ENCODE measurements at regions not wholly inside any gene's neighbourhood (a gene's known extent, or its start where the extent isn't known, plus 50 kb on each side); places are given as distances from the start of the nearest gene placed in this dataset.
"Not testable (repeated sequence)": the region's sequence is repeated elsewhere in the genome, so short reads cannot be mapped to it uniquely, and the experiment has no call there.

- Histone ChIP-seq H3K9me3 (ENCODE audit: low read depth, low read length) (no peaks in the 10 kb centered on the region), H3K9ac (ENCODE audit: insufficient read length) (no peak overlapping the region), H3K4me3 (no peak overlapping the region), H3K36me3 (ENCODE audit: insufficient read depth, low read length) (no peaks in the 10 kb centered on the region), H3K27ac (no peak overlapping the region)
- TF ChIP-seq FOXP2 (optimal IDR thresholded peaks at IDR 0.05; ENCODE audit: control extremely low read depth, extremely low read length, insufficient read depth) (no peak), POLR2AphosphoS5 (IDR thresholded peaks at IDR 0.05; ENCODE audit: borderline replicate concordance, low read depth, low read length) (no peak), EZH2 (IDR thresholded peaks at IDR 0.05) (no peak)
- no peak for DNase-seq (ENCODE audit: low read depth, low spot score)
These were observed 368.0 kb downstream of the TMEM121 start for GRCh38 chr14:105894125-105894977.

- Histone ChIP-seq H3K9me3 (ENCODE audit: low read depth, low read length) (no peaks in the 10 kb centered on the region), H3K27ac (no peak overlapping the region), H3K36me3 (ENCODE audit: insufficient read depth, low read length) (no peaks in the 10 kb centered on the region), H3K4me3 (no peak overlapping the region), H3K9ac (ENCODE audit: insufficient read length) (no peak overlapping the region)
- DNase-seq (ENCODE audit: low read depth, low spot score) = no peak
- TF ChIP-seq POLR2AphosphoS5 (IDR thresholded peaks at IDR 0.05; ENCODE audit: borderline replicate concordance, low read depth, low read length) (no peak), FOXP2 (optimal IDR thresholded peaks at IDR 0.05; ENCODE audit: control extremely low read depth, extremely low read length, insufficient read depth) (no peak), EZH2 (IDR thresholded peaks at IDR 0.05) (no peak)
These were observed 368.8 kb downstream of the TMEM121 start for GRCh38 chr14:105894978-105895881.

GRCh38 chr14:105896206-105896605 lies 369.8 kb downstream of the TMEM121 start:
- H3K36me3 ChIP-seq (ENCODE audit: insufficient read depth, low read length); DNase-seq (ENCODE audit: low read depth, low spot score); H3K9me3 ChIP-seq (ENCODE audit: low read depth, low read length); H3K9ac ChIP-seq (ENCODE audit: insufficient read length); H3K4me3 ChIP-seq; H3K27ac ChIP-seq: not testable (repeated sequence)

GRCh38 chr14:105896961-105897724 lies 370.8 kb downstream of the TMEM121 start:
- H3K4me3 ChIP-seq; H3K36me3 ChIP-seq (ENCODE audit: insufficient read depth, low read length); H3K27ac ChIP-seq; H3K9ac ChIP-seq (ENCODE audit: insufficient read length); H3K9me3 ChIP-seq (ENCODE audit: low read depth, low read length); DNase-seq (ENCODE audit: low read depth, low spot score): not testable (repeated sequence)

GRCh38 chr14:105897725-105898113 lies 371.3 kb downstream of the TMEM121 start:
- H3K27ac ChIP-seq = no peak overlapping the region
- no peak overlapping the region for H3K9ac ChIP-seq (ENCODE audit: insufficient read length)
- no peaks in the 10 kb centered on the region for H3K36me3 ChIP-seq (ENCODE audit: insufficient read depth, low read length)
- DNase-seq (ENCODE audit: low read depth, low spot score) = no peak
- no peak overlapping the region for H3K4me3 ChIP-seq
- H3K9me3 ChIP-seq (ENCODE audit: low read depth, low read length) = no peaks in the 10 kb centered on the region
- TF ChIP-seq EZH2 (IDR thresholded peaks at IDR 0.05) (no peak), POLR2AphosphoS5 (IDR thresholded peaks at IDR 0.05; ENCODE audit: borderline replicate concordance, low read depth, low read length) (no peak)

- DNase-seq (ENCODE audit: low read depth, low spot score) = no peak
- TF ChIP-seq POLR2AphosphoS5 (IDR thresholded peaks at IDR 0.05; ENCODE audit: borderline replicate concordance, low read depth, low read length) (no peak), EZH2 (IDR thresholded peaks at IDR 0.05) (no peak), FOXP2 (optimal IDR thresholded peaks at IDR 0.05; ENCODE audit: control extremely low read depth, extremely low read length, insufficient read depth) (no peak)
- no peak overlapping the region for H3K4me3 ChIP-seq
- H3K27ac ChIP-seq = no peak overlapping the region
- no peaks in the 10 kb centered on the region for H3K36me3 ChIP-seq (ENCODE audit: insufficient read depth, low read length)
- no peaks in the 10 kb centered on the region for H3K9me3 ChIP-seq (ENCODE audit: low read depth, low read length)
- H3K9ac ChIP-seq (ENCODE audit: insufficient read length) = no peak overlapping the region
These were observed 372.2 kb downstream of the TMEM121 start for GRCh38 chr14:105898482-105899010.

GRCh38 chr14:105899071-105899641 lies 372.8 kb downstream of the TMEM121 start:
- no peak for TF ChIP-seq FOXP2 (optimal IDR thresholded peaks at IDR 0.05; ENCODE audit: control extremely low read depth, extremely low read length, insufficient read depth)
- Histone ChIP-seq H3K4me3 (no peak overlapping the region), H3K9ac (ENCODE audit: insufficient read length) (no peak overlapping the region), H3K36me3 (ENCODE audit: insufficient read depth, low read length) (no peaks in the 10 kb centered on the region), H3K27ac (no peak overlapping the region), H3K9me3 (ENCODE audit: low read depth, low read length) (no peaks in the 10 kb centered on the region)
- no peak for DNase-seq (ENCODE audit: low read depth, low spot score)

Data from SK-N-MC (cell line).